ENCODE measurements at regions not wholly inside any gene's neighbourhood (a gene's known extent, or its start where the extent isn't known, plus 50 kb on each side); places are given as distances from the start of the nearest gene placed in this dataset.

GRCh38 chr10:130958003-130958402 is 353.5 kb downstream of the TCERG1L start:
- Histone ChIP-seq H4K8ac (ENCODE audit: low read depth, low read length) (no peak overlapping the region), H2AK5ac (ENCODE audit: low read length) (no peak overlapping the region), H3K18ac (ENCODE audit: low read length) (no peak overlapping the region), H4K5ac (ENCODE audit: low read length) (no peak overlapping the region), H3K27me3 (ENCODE audit: insufficient read depth, low read length, poor library complexity) (no peaks in the 10 kb centered on the region), H3K4me1 (ENCODE audit: control insufficient read depth, low read depth, low read length) (no peaks in the 10 kb centered on the region), H3K4ac (ENCODE audit: low read depth, low read length) (no peak overlapping the region), H3K4me2 (ENCODE audit: low read length) (no peak overlapping the region), H3K36me3 (ENCODE audit: control insufficient read depth, insufficient read depth, low read length) (no peaks in the 10 kb centered on the region), H2BK15ac (replicated peaks; ENCODE audit: low read depth) (no peak overlapping the region), H3K4me3 (ENCODE audit: low read length) (no peak overlapping the region), H3K27ac (ENCODE audit: low read depth, low read length) (no peak overlapping the region), H3K79me1 (ENCODE audit: low read length) (no peaks in the 10 kb centered on the region), H3K79me2 (ENCODE audit: control insufficient read depth, insufficient read depth, low read length) (no peaks in the 10 kb centered on the region), H3K56ac (ENCODE audit: low read length) (no peak overlapping the region), H3K23ac (ENCODE audit: low read length) (no peak overlapping the region), H3K9ac (ENCODE audit: low read length) (no peak overlapping the region), H2BK120ac (ENCODE audit: low read depth, low read length) (no peak overlapping the region), H2BK5ac (ENCODE audit: low read length) (no peak overlapping the region)
- no CpG with 5 or more reads among the region's 6 CpGs for whole genome bisulfite sequencing (ENCODE audit: extremely low coverage, insufficient coverage, low lambda C conversion rate)
- DNase-seq: no peak

DNA sequence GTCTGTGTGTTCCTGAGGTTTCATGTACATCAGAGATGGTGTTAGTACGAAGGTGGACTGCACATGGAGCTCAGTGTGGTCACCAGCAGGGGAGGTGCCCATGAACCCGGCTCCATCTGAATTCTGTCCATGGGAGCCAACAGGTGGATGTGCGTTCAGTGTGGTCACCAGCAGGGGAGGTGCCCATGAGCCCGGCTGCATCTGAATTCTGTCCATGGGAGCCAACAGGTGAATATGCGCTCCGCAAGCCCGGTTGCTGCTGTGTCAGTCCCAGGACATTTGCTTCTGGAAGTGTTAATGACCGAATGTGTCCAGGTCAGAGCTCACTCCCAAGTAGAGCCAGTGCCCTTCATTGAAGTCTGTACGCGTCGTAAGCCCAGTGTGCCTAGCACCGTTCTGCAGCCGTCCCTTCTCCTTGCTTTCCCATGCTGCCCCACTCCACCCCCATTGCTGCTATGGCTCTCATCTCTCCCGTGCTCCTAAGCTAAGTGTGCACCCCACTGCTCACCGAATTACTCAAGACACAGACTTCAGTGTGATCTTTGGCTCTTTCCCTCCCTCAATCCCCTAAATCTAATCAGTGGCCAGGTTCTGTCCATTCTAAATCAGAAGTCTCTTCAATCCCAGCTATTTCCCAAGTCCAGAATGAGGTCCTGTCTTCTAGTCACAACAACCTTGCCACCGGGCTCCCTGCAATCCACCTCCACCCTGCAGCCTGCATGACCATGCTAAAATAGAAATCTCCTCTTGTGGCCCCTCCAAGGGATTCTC is 352.4 kb downstream of the TCERG1L start:
- H2BK15ac ChIP-seq (replicated peaks; ENCODE audit: low read depth): no peak overlapping the region
- H3K4ac ChIP-seq (ENCODE audit: low read depth, low read length): no peak overlapping the region
- H3K4me1 ChIP-seq (ENCODE audit: control insufficient read depth, low read depth, low read length): no peaks in the 10 kb centered on the region
- H3K27me3 ChIP-seq (ENCODE audit: insufficient read depth, low read length, poor library complexity): no peaks in the 10 kb centered on the region
- no peak overlapping the region for H2BK5ac ChIP-seq (ENCODE audit: low read length)
- H4K8ac ChIP-seq (ENCODE audit: low read depth, low read length): no peak overlapping the region
- no peak overlapping the region for H3K4me2 ChIP-seq (ENCODE audit: low read length)
- no peak overlapping the region for H3K4me3 ChIP-seq (ENCODE audit: low read length)
- no peak overlapping the region for H3K56ac ChIP-seq (ENCODE audit: low read length)
- H3K27ac ChIP-seq (ENCODE audit: low read depth, low read length): no peak overlapping the region
- H4K5ac ChIP-seq (ENCODE audit: low read length): no peak overlapping the region
- H3K23ac ChIP-seq (ENCODE audit: low read length): no peak overlapping the region
- H3K36me3 ChIP-seq (ENCODE audit: control insufficient read depth, insufficient read depth, low read length): no peaks in the 10 kb centered on the region
- H2AK5ac ChIP-seq (ENCODE audit: low read length): no peak overlapping the region
- H3K9ac ChIP-seq (ENCODE audit: low read length): no peak overlapping the region
- no peak overlapping the region for H3K18ac ChIP-seq (ENCODE audit: low read length)
- H3K79me2 ChIP-seq (ENCODE audit: control insufficient read depth, insufficient read depth, low read length): no peaks in the 10 kb centered on the region
- no peak for DNase-seq
- H3K79me1 ChIP-seq (ENCODE audit: low read length): no peaks in the 10 kb centered on the region
- WGBS (ENCODE audit: extremely low coverage, insufficient coverage, low lambda C conversion rate): no CpG with 5 or more reads among the region's 16 CpGs
- no peak overlapping the region for H2BK120ac ChIP-seq (ENCODE audit: low read depth, low read length)

DNA sequence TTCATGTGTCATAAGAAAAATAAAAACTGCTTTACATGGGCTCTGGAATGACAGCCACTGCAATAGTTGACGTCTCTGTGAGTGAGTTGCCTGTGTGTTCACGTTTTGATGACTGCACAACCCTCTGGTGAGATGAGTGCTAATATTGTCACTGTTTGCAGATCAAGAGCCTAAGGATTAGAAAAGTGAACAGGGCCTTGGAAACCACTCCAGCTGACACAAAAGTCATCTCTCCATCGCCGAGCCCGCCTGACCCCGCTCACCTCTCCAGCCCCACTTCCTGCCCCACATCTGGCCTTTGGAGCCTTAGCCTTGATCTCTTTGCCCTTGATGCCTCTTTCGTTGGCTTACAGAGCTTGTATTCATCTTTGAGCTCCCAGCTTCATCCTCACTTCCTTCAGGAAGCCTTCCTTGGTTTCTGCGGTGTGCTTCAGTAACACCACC is 351.7 kb downstream of the TCERG1L start:
- H2BK120ac ChIP-seq (ENCODE audit: low read depth, low read length): no peak overlapping the region
- DNase-seq: no peak
- no peaks in the 10 kb centered on the region for H3K4me1 ChIP-seq (ENCODE audit: control insufficient read depth, low read depth, low read length)
- no peak overlapping the region for H3K23ac ChIP-seq (ENCODE audit: low read length)
- no peak overlapping the region for H2AK5ac ChIP-seq (ENCODE audit: low read length)
- no peak overlapping the region for H3K27ac ChIP-seq (ENCODE audit: low read depth, low read length)
- H3K79me2 ChIP-seq (ENCODE audit: control insufficient read depth, insufficient read depth, low read length): no peaks in the 10 kb centered on the region
- H3K56ac ChIP-seq (ENCODE audit: low read length): no peak overlapping the region
- H3K36me3 ChIP-seq (ENCODE audit: control insufficient read depth, insufficient read depth, low read length): no peaks in the 10 kb centered on the region
- no peak overlapping the region for H4K5ac ChIP-seq (ENCODE audit: low read length)
- no peak overlapping the region for H3K18ac ChIP-seq (ENCODE audit: low read length)
- no peak overlapping the region for H3K4me3 ChIP-seq (ENCODE audit: low read length)
- no peak overlapping the region for H3K4me2 ChIP-seq (ENCODE audit: low read length)
- H3K79me1 ChIP-seq (ENCODE audit: low read length): no peaks in the 10 kb centered on the region
- H2BK15ac ChIP-seq (replicated peaks; ENCODE audit: low read depth): no peak overlapping the region
- H4K8ac ChIP-seq (ENCODE audit: low read depth, low read length): no peak overlapping the region
- no peak overlapping the region for H2BK5ac ChIP-seq (ENCODE audit: low read length)
- no peaks in the 10 kb centered on the region for H3K27me3 ChIP-seq (ENCODE audit: insufficient read depth, low read length, poor library complexity)
- no CpG with 5 or more reads among the region's 8 CpGs for WGBS (ENCODE audit: extremely low coverage, insufficient coverage, low lambda C conversion rate)
- no peak overlapping the region for H3K4ac ChIP-seq (ENCODE audit: low read depth, low read length)
- no peak overlapping the region for H3K9ac ChIP-seq (ENCODE audit: low read length)

DNA sequence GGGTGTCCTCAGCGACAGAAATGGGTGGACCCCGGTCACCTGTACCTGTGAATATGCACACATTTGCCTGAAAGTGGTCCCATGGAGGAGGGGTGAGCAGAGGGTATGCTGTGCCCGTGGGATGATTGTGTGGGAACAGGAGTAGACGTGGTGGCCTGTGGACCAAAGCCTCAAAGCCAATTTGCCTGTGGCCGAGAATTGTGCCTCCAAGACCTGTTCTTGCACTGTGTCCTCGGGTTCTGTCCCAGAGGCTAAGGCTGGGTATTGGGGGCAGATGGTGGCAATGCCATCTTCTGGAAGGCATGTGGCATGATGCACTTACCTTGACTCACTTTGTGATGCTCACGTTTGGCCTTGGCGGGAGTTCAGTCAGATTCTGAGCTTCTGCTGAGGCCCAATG is 351.0 kb downstream of the TCERG1L start:
- WGBS (ENCODE audit: extremely low coverage, insufficient coverage, low lambda C conversion rate): no CpG with 5 or more reads among the region's 8 CpGs
- no peak overlapping the region for H2AK5ac ChIP-seq (ENCODE audit: low read length)
- DNase-seq: no peak

GRCh38 chr10:130961506-130962239 is 349.8 kb downstream of the TCERG1L start:
- Histone ChIP-seq H3K23ac (ENCODE audit: low read length) (no peak overlapping the region), H4K5ac (ENCODE audit: low read length) (no peak overlapping the region), H3K4ac (ENCODE audit: low read depth, low read length) (no peak overlapping the region), H3K4me1 (ENCODE audit: control insufficient read depth, low read depth, low read length) (no peaks in the 10 kb centered on the region), H2AK5ac (ENCODE audit: low read length) (no peak overlapping the region), H3K56ac (ENCODE audit: low read length) (no peak overlapping the region), H3K4me3 (ENCODE audit: low read length) (no peak overlapping the region), H3K27me3 (ENCODE audit: insufficient read depth, low read length, poor library complexity) (no peaks in the 10 kb centered on the region), H3K79me2 (ENCODE audit: control insufficient read depth, insufficient read depth, low read length) (no peaks in the 10 kb centered on the region), H3K18ac (ENCODE audit: low read length) (no peak overlapping the region), H3K27ac (ENCODE audit: low read depth, low read length) (no peak overlapping the region), H2BK5ac (ENCODE audit: low read length) (no peak overlapping the region), H2BK120ac (ENCODE audit: low read depth, low read length) (no peak overlapping the region), H3K9ac (ENCODE audit: low read length) (no peak overlapping the region), H2BK15ac (replicated peaks; ENCODE audit: low read depth) (no peak overlapping the region), H3K36me3 (ENCODE audit: control insufficient read depth, insufficient read depth, low read length) (no peaks in the 10 kb centered on the region), H3K79me1 (ENCODE audit: low read length) (no peaks in the 10 kb centered on the region), H4K8ac (ENCODE audit: low read depth, low read length) (no peak overlapping the region), H3K4me2 (ENCODE audit: low read length) (no peak overlapping the region)
- DNase-seq: no peak
- no CpG with 5 or more reads among the region's 5 CpGs for WGBS (ENCODE audit: extremely low coverage, insufficient coverage, low lambda C conversion rate)

More for the DNA sequence above, 351.0 kb downstream of the TCERG1L start:
- no peak overlapping the region for H2BK15ac ChIP-seq (replicated peaks; ENCODE audit: low read depth)
- H3K23ac ChIP-seq (ENCODE audit: low read length): no peak overlapping the region
- H3K79me1 ChIP-seq (ENCODE audit: low read length): no peaks in the 10 kb centered on the region
- no peak overlapping the region for H3K4me3 ChIP-seq (ENCODE audit: low read length)
- H3K27ac ChIP-seq (ENCODE audit: low read depth, low read length): no peak overlapping the region
- no peak overlapping the region for H3K4me2 ChIP-seq (ENCODE audit: low read length)
- H3K18ac ChIP-seq (ENCODE audit: low read length): no peak overlapping the region
- H3K27me3 ChIP-seq (ENCODE audit: insufficient read depth, low read length, poor library complexity): no peaks in the 10 kb centered on the region
- no peaks in the 10 kb centered on the region for H3K79me2 ChIP-seq (ENCODE audit: control insufficient read depth, insufficient read depth, low read length)
- H3K56ac ChIP-seq (ENCODE audit: low read length): no peak overlapping the region
- no peak overlapping the region for H4K5ac ChIP-seq (ENCODE audit: low read length)
- no peak overlapping the region for H2BK120ac ChIP-seq (ENCODE audit: low read depth, low read length)
- H3K4me1 ChIP-seq (ENCODE audit: control insufficient read depth, low read depth, low read length): no peaks in the 10 kb centered on the region
- H3K9ac ChIP-seq (ENCODE audit: low read length): no peak overlapping the region
- H2BK5ac ChIP-seq (ENCODE audit: low read length): no peak overlapping the region
- H4K8ac ChIP-seq (ENCODE audit: low read depth, low read length): no peak overlapping the region
- no peak overlapping the region for H3K4ac ChIP-seq (ENCODE audit: low read depth, low read length)
- H3K36me3 ChIP-seq (ENCODE audit: control insufficient read depth, insufficient read depth, low read length): no peaks in the 10 kb centered on the region

Measured in mesendoderm (in vitro differentiated cells).